Trophoblast cell (in vitro differentiated cells and primary cell): ENCODE measurements at regions not wholly inside any gene's neighbourhood (a gene's known extent, or its start where the extent isn't known, plus 50 kb on each side); places are given as distances from the start of the nearest gene placed in this dataset.

ENCODE experiments used
- DNase-seq, 2 donors: peaks; one replicate each; pipeline ENCODE4 v3.0.0-alpha.2; 2016
- H2AFZ ChIP-seq: 2 replicates; pipeline ENCODE4 v1.6.1; 2013; ENCODE audit warnings: low read length, moderate library complexity, mild to moderate bottlenecking; ENCODE audit not compliant: insufficient read depth, poor library complexity
- H2AK5ac ChIP-seq: 2 replicates; pipeline ENCODE4 v1.6.1; 2013; ENCODE audit warnings: mild to moderate bottlenecking, low read length
- H2BK120ac ChIP-seq: 2 replicates; pipeline ENCODE4 v1.6.1; 2013; ENCODE audit warnings: low read length, mild to moderate bottlenecking, moderate library complexity; ENCODE audit not compliant: insufficient read depth, poor library complexity
- H2BK12ac ChIP-seq: 2 replicates; pipeline ENCODE4 v1.6.1; 2013; ENCODE audit warnings: mild to moderate bottlenecking, low read length, moderate library complexity
- H2BK5ac ChIP-seq: 2 replicates; pipeline ENCODE4 v1.6.1; 2013; ENCODE audit warnings: low read length, low read depth, moderate library complexity, mild to moderate bottlenecking; ENCODE audit not compliant: poor library complexity
- H3K14ac ChIP-seq: 2 replicates; pipeline ENCODE4 v1.6.1; 2013; ENCODE audit warnings: mild to moderate bottlenecking, low read length
- H3K18ac ChIP-seq: 2 replicates; pipeline ENCODE4 v1.6.1; 2013; ENCODE audit warnings: mild to moderate bottlenecking, low read length
- H3K23ac ChIP-seq: 2 replicates; pipeline ENCODE4 v1.6.1; 2013; ENCODE audit warnings: low read length
- H3K27ac ChIP-seq: 2 replicates; pipeline ENCODE4 v1.5.1; 2013; ENCODE audit warnings: low read depth, mild to moderate bottlenecking, inconsistent platforms, low read length, moderate library complexity
- H3K27me3 ChIP-seq: 2 replicates; pipeline ENCODE4 v1.6.1; 2013; ENCODE audit warnings: inconsistent platforms, mild to moderate bottlenecking, low read length, moderate library complexity; ENCODE audit not compliant: insufficient read depth
- H3K36me3 ChIP-seq, 2 experiments: 1 replicate in 1 of 2; 2 replicates in 1 of 2; pipeline ENCODE4 v1.6.1; 2013; ENCODE audit warnings: low read length in 2 of 2, mild to moderate bottlenecking in 2 of 2, moderate library complexity in 1 of 2; ENCODE audit not compliant: insufficient read depth in 2 of 2, control insufficient read depth in 1 of 2
- H3K4ac ChIP-seq: 2 replicates; pipeline ENCODE4 v1.6.1; 2013; ENCODE audit warnings: low read depth, mild to moderate bottlenecking, low read length, moderate library complexity
- H3K4me1 ChIP-seq, 2 experiments: 1 replicate in 1 of 2; 2 replicates in 1 of 2; pipeline ENCODE4 v1.6.1; 2013; ENCODE audit warnings: low read length in 2 of 2, mild to moderate bottlenecking in 2 of 2, moderate library complexity in 1 of 2; ENCODE audit not compliant: insufficient read depth in 2 of 2, control insufficient read depth in 1 of 2
- H3K4me2 ChIP-seq: 2 replicates; pipeline ENCODE4 v1.6.1; 2013; ENCODE audit warnings: inconsistent platforms, mild to moderate bottlenecking, low read length, moderate library complexity
- H3K4me3 ChIP-seq: 2 replicates; pipeline ENCODE4 v1.5.1; 2013; ENCODE audit warnings: mild to moderate bottlenecking, low read depth, low read length, inconsistent platforms
- H3K79me1 ChIP-seq: one replicate; pipeline ENCODE4 v1.6.1; 2013; ENCODE audit warnings: low read length
- H3K79me2 ChIP-seq: 2 replicates; pipeline ENCODE4 v1.6.1; 2013; ENCODE audit warnings: low read length, mild to moderate bottlenecking; ENCODE audit not compliant: control insufficient read depth, insufficient read depth, poor library complexity
- H3K9ac ChIP-seq: 2 replicates; pipeline ENCODE4 v1.6.1; 2013; ENCODE audit warnings: mild to moderate bottlenecking, low read length
- H3K9me3 ChIP-seq: 2 replicates; pipeline ENCODE4 v1.6.1; 2013; ENCODE audit warnings: low read depth, mild to moderate bottlenecking, control low read depth, inconsistent platforms, low read length; ENCODE audit not compliant: insufficient read depth
- H4K12ac ChIP-seq: 2 replicates; pipeline ENCODE4 v1.6.1; 2013; ENCODE audit warnings: low read depth, mild to moderate bottlenecking, low read length, moderate library complexity
- H4K8ac ChIP-seq: 2 replicates; pipeline ENCODE4 v1.6.1; 2013; ENCODE audit warnings: low read depth, mild to moderate bottlenecking, low read length, moderate library complexity
- H4K91ac ChIP-seq: one replicate; pipeline ENCODE4 v1.6.1; 2013; ENCODE audit warnings: low read depth, mild to moderate bottlenecking, low read length, moderate library complexity
- WGBS: extraction: QIAGEN DNeasy Blood & Tissue Kit; methylation state at CpG from one replicate; pipeline ENCODE4 v1.1.7; 2013; ENCODE audit warnings: missing lambda C conversion rate; ENCODE audit not compliant: insufficient read length, insufficient coverage; ENCODE audit errors: extremely low coverage; 5-methylcytosine and 5-hydroxymethylcytosine counted together

DNA sequence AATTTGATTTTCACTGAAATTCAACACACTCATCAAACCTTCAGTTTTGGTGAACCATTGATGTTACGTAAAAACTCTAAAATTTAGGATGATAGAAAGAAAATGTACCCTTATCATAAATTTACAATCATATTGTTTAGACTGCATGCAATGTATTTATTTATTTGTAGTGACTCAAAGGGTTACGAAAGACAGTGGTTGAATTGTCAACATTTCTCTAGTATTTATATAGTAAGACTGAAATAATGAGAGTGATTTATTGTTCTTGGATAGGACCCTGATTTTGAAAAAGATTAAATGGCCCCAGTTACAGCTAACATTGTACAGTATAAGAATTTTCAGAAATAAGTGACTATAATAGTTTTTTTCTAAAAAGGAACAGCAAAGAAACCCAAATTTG, 591.5 kb downstream of the RFPL4B start:
- H3K14ac ChIP-seq = no peak overlapping the region
- no peak overlapping the region for H2BK5ac ChIP-seq
- no CpG with 5 or more reads among the region's 2 CpGs for WGBS

DNA sequence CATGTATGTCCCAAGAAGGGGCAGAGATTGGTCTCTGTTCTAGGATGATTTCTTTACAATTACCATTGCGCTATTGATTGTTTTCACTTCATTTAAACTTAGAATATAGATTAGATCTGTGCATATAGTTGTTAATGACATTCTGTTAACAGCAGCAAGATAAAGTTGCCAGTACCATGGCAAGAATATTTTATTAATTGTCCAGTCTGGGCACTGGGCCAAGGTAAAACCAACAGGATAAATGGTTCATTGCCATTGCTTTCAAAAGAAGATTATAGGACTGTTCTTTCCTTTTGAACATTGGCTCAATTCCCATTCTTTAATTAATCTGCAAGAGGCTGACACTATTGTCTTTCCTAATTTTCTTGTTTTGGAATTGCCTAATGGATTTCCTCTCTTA, 592.4 kb downstream of the RFPL4B start:
- Histone ChIP-seq H3K27ac (no peak overlapping the region), H2BK5ac (no peak overlapping the region), H3K23ac (no peak overlapping the region), H3K4me2 (no peak overlapping the region), H3K36me3 (no peaks in the 10 kb centered on the region), H2AFZ (no peak overlapping the region), H2AK5ac (no peak overlapping the region), H2BK120ac (no peak overlapping the region), H3K27me3 (no peaks in the 10 kb centered on the region), H3K4me3 (no peak overlapping the region), H4K91ac (no peak overlapping the region), H3K79me1 (no peaks in the 10 kb centered on the region), H2BK12ac (no peak overlapping the region), H3K9ac (no peak overlapping the region), H3K18ac (no peak overlapping the region), H3K79me2 (no peaks in the 10 kb centered on the region), H4K8ac (no peak overlapping the region), H3K9me3 (no peaks in the 10 kb centered on the region), H3K14ac (no peak overlapping the region), H4K12ac (no peak overlapping the region), H3K4ac (no peak overlapping the region), H3K4me1 (no peaks in the 10 kb centered on the region)
- no CpG with 5 or more reads among the region's 1 CpG for WGBS
- DNase-seq = no peak

More for the DNA sequence above, 591.5 kb downstream of the RFPL4B start:
- no peaks in the 10 kb centered on the region for H3K4me1 ChIP-seq
- no peak for DNase-seq
- H2BK120ac ChIP-seq = no peak overlapping the region
- H3K4ac ChIP-seq = no peak overlapping the region
- no peak overlapping the region for H3K4me2 ChIP-seq
- no peaks in the 10 kb centered on the region for H3K27me3 ChIP-seq
- no peak overlapping the region for H3K4me3 ChIP-seq
- no peak overlapping the region for H2AK5ac ChIP-seq
- no peak overlapping the region for H3K18ac ChIP-seq
- H3K79me1 ChIP-seq = no peaks in the 10 kb centered on the region
- H4K8ac ChIP-seq = no peak overlapping the region
- H3K27ac ChIP-seq = no peak overlapping the region
- H3K23ac ChIP-seq = no peak overlapping the region
- no peak overlapping the region for H2BK12ac ChIP-seq
- no peak overlapping the region for H4K91ac ChIP-seq
- H4K12ac ChIP-seq = no peak overlapping the region
- no peaks in the 10 kb centered on the region for H3K36me3 ChIP-seq
- H3K9me3 ChIP-seq = no peaks in the 10 kb centered on the region
- H3K9ac ChIP-seq = no peak overlapping the region
- H3K79me2 ChIP-seq = no peaks in the 10 kb centered on the region
- H2AFZ ChIP-seq = no peak overlapping the region

DNA sequence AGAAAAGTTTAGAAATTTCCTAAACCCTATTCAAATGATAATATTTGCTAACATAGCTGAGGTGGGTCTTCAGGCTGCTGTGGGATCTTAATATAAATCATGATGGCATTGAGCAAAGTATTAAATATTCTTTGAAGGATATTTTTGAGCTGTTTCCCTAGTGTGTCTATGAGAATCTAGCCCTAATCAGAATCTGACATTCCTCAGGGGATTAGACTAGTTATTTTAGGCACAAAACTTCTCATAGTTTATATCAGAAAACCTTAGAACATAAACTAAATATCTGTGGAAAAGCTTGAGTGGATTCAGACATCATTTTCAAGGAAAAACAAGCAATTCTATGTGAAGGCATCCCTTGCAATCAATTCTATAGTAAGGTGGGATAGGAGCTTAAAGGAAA, 594.5 kb downstream of the RFPL4B start:
- H2BK120ac ChIP-seq = no peak overlapping the region
- H3K27me3 ChIP-seq = no peaks in the 10 kb centered on the region
- H3K4ac ChIP-seq = no peak overlapping the region
- no peaks in the 10 kb centered on the region for H3K79me1 ChIP-seq
- no peaks in the 10 kb centered on the region for H3K9me3 ChIP-seq
- no peak overlapping the region for H3K9ac ChIP-seq
- H2AFZ ChIP-seq = no peak overlapping the region
- H3K36me3 ChIP-seq = no peaks in the 10 kb centered on the region
- H2AK5ac ChIP-seq = no peak overlapping the region
- no peak overlapping the region for H2BK5ac ChIP-seq
- no peak overlapping the region for H3K23ac ChIP-seq
- no peak overlapping the region for H3K4me3 ChIP-seq
- no peak overlapping the region for H4K91ac ChIP-seq
- no peaks in the 10 kb centered on the region for H3K4me1 ChIP-seq
- H3K14ac ChIP-seq = no peak overlapping the region
- no peak overlapping the region for H3K18ac ChIP-seq
- no peak for DNase-seq
- no peak overlapping the region for H3K27ac ChIP-seq
- H4K8ac ChIP-seq = no peak overlapping the region
- H3K79me2 ChIP-seq = no peaks in the 10 kb centered on the region
- H2BK12ac ChIP-seq = no peak overlapping the region
- no peak overlapping the region for H4K12ac ChIP-seq
- no peak overlapping the region for H3K4me2 ChIP-seq

DNA sequence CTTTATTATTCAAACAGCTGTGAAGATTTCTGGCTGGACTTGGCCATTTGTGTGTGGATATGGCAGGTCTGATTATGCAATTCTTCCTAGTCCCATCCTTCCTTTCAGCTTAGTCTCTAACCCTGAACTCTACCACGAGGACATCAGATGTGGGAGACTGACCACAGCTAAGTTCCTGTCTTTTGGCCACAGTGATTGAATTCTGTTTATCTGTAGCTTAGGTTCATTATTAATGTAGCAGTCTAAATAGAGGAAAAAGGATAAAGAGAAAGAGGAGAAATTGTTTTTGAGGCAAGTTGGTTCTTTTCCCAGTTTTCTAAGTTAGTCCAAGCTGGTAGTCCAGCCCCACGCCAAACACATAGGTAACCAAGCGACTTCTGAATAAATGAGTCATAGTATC, 598.9 kb downstream of the RFPL4B start:
- Histone ChIP-seq H3K9me3 (no peaks in the 10 kb centered on the region), H3K14ac (no peak overlapping the region), H4K12ac (no peak overlapping the region), H3K4ac (no peak overlapping the region), H3K27me3 (no peaks in the 10 kb centered on the region), H3K18ac (no peak overlapping the region), H3K79me2 (no peaks in the 10 kb centered on the region), H2AFZ (no peak overlapping the region), H3K27ac (no peak overlapping the region), H3K36me3 (no peaks in the 10 kb centered on the region), H3K4me2 (no peak overlapping the region), H2BK120ac (no peak overlapping the region), H4K91ac (no peak overlapping the region), H2BK5ac (no peak overlapping the region), H2AK5ac (no peak overlapping the region), H3K4me1 (no peaks in the 10 kb centered on the region), H3K4me3 (no peak overlapping the region), H3K9ac (no peak overlapping the region), H2BK12ac (no peak overlapping the region), H4K8ac (no peak overlapping the region), H3K23ac (no peak overlapping the region), H3K79me1 (no peaks in the 10 kb centered on the region)
- WGBS = no CpG with 5 or more reads among the region's 3 CpGs
- DNase-seq = no peak

GRCh38 chr6:112947507-112947906, 600.4 kb downstream of the RFPL4B start:
- no CpG with 5 or more reads among the region's 2 CpGs for WGBS

More at GRCh38 chr6:112947507-112947906, 600.4 kb downstream of the RFPL4B start:
- Histone ChIP-seq H3K4me2 (no peak overlapping the region), H4K91ac (no peak overlapping the region), H2AK5ac (no peak overlapping the region), H2AFZ (no peak overlapping the region), H3K18ac (no peak overlapping the region), H2BK120ac (no peak overlapping the region), H3K9ac (no peak overlapping the region), H2BK12ac (no peak overlapping the region), H3K36me3 (no peaks in the 10 kb centered on the region), H4K8ac (no peak overlapping the region), H3K14ac (no peak overlapping the region), H3K4ac (no peak overlapping the region), H3K4me1 (no peaks in the 10 kb centered on the region), H3K79me1 (no peaks in the 10 kb centered on the region), H2BK5ac (no peak overlapping the region), H4K12ac (no peak overlapping the region), H3K79me2 (no peaks in the 10 kb centered on the region), H3K27me3 (no peaks in the 10 kb centered on the region), H3K9me3 (no peaks in the 10 kb centered on the region), H3K27ac (no peak overlapping the region), H3K4me3 (no peak overlapping the region), H3K23ac (no peak overlapping the region)
- no peak for DNase-seq
